Sigmoid colon (tissue), 6 donors: ENCODE measurements at regions not wholly inside any gene's neighbourhood (a gene's known extent, or its start where the extent isn't known, plus 50 kb on each side); places are given as distances from the start of the nearest gene placed in this dataset.

ENCODE experiments used
- DNase-seq: peaks from one replicate; pipeline ENCODE4 v3.0.0-alpha.2; 2019
- H3K27ac ChIP-seq, 4 donors: fragments of 200-600 bp; sonication (generic); one replicate each; pipeline ENCODE4 v1.5.1; 2016 to 2019; ENCODE audit warnings: mild to moderate bottlenecking in 1 of 4
- H3K27me3 ChIP-seq, 3 donors: fragments of 200-600 bp; sonication (generic); one replicate each; pipeline ENCODE4 v1.5.1; 2019; ENCODE audit warnings: mild to moderate bottlenecking in 1 of 3
- H3K36me3 ChIP-seq, 4 donors: fragments of 200-600 bp; sonication (generic); one replicate each; pipeline ENCODE4 v1.5.1; 2016 to 2019
- H3K4me1 ChIP-seq, 4 donors: fragments of 200-600 bp; sonication (generic); one replicate each; pipeline ENCODE4 v1.5.1; 2017 to 2019
- H3K4me3 ChIP-seq, 4 donors: fragments of 200-600 bp; sonication (generic); one replicate each; pipeline ENCODE4 v1.5.1; 2017 to 2019; ENCODE audit warnings: mild to moderate bottlenecking in 2 of 4, moderate library complexity in 1 of 4
- H3K9me3 ChIP-seq, 4 donors: fragments of 200-600 bp in 3 of 4; sonication (generic) in 3 of 4; one replicate each; pipeline versions ENCODE4 v1.5.1 to v1.6.1; 2013 to 2019
- EP300 ChIP-seq, 4 donors: sonication (generic); formaldehyde crosslinking; IDR thresholded peaks; one replicate each; pipeline ENCODE4 v1.6.1; 2017; ENCODE audit warnings: antibody characterized with exemption in 4 of 4
- POLR2A ChIP-seq, 2 donors: fragments of 450-650 bp; IDR thresholded peaks; one replicate each; pipeline ENCODE4 v1.6.1; 2016; ENCODE audit warnings: antibody characterized with exemption in 2 of 2, mild to moderate bottlenecking in 2 of 2, moderate library complexity in 2 of 2
- POLR2AphosphoS5 ChIP-seq, 4 donors: sonication (generic); formaldehyde crosslinking; IDR thresholded peaks; one replicate each; pipeline ENCODE4 v1.6.1; 2017; ENCODE audit warnings: antibody characterized with exemption in 4 of 4
- WGBS, 2 donors: extraction: QIAGEN DNeasy Blood & Tissue Kit; methylation state at CpG; one replicate each; pipeline ENCODE4 v1.1.7; 2013; 5-methylcytosine and 5-hydroxymethylcytosine counted together
- intact Hi-C: fragments of 100-400 bp; cut with DNase I; formaldehyde crosslinking; loops from one replicate; pipeline ENCODE4 v1.15.1; 2023
- TF ChIP-seq, protein P1 (sequence below), 4 experiments: fragments of 450-650 bp in 3 of 4; fragments of 200-600 bp in 1 of 4; IDR thresholded peaks; one replicate each; pipeline ENCODE4 v1.5.1; 2016 to 2019; ENCODE audit warnings: antibody characterized with exemption in 4 of 4, mild to moderate bottlenecking in 3 of 4, moderate library complexity in 2 of 4
- donor health status: healthy with polysubstance abuse.
- donor health status: healthy.

DNA sequence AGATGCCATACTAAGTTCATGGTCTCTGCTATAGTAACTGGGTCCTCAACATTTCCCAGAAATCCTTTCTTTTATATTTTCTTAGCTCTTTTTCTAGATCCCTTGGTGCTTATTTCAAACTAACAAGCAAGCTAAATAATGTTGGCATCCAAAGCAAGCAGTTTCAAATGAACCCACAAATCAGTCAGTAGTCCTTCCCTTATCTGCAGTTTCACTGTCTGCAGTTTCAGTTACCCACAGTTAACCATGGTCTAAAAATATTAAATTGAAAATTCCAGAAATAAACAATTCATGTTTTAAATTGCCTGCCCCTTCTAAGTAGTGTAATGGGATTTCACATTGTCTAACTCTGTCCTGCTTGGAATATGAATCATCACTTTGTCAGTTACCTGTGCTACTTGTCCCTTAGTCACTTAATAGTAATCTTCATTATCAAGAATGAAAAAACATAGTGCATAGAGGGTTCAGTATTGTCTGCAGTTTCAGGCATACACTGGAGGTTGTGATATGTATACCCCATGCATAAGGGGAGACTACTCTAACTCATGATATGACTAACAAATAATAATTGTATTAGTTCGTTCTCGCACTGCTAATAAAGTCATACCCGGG, 633.7 kb downstream of the MECOM start:
- no peaks in the 10 kb centered on the region for H3K27me3 ChIP-seq
- H3K36me3 ChIP-seq: no peaks in the 10 kb centered on the region
- H3K9me3 ChIP-seq: no peaks in the 10 kb centered on the region
- H3K4me3 ChIP-seq: no peak overlapping the region
- 95 to 96% methylated on average over 3 of the region's 3 CpGs for WGBS, 2 donors
- DNase-seq: no peak
- TF ChIP-seq POLR2AphosphoS5 (IDR thresholded peaks at IDR 0.05) (no peak), POLR2A (IDR thresholded peaks at IDR 0.05) (no peak), EP300 (IDR thresholded peaks at IDR 0.05) (no peak)
- TF ChIP-seq, protein P1, sequence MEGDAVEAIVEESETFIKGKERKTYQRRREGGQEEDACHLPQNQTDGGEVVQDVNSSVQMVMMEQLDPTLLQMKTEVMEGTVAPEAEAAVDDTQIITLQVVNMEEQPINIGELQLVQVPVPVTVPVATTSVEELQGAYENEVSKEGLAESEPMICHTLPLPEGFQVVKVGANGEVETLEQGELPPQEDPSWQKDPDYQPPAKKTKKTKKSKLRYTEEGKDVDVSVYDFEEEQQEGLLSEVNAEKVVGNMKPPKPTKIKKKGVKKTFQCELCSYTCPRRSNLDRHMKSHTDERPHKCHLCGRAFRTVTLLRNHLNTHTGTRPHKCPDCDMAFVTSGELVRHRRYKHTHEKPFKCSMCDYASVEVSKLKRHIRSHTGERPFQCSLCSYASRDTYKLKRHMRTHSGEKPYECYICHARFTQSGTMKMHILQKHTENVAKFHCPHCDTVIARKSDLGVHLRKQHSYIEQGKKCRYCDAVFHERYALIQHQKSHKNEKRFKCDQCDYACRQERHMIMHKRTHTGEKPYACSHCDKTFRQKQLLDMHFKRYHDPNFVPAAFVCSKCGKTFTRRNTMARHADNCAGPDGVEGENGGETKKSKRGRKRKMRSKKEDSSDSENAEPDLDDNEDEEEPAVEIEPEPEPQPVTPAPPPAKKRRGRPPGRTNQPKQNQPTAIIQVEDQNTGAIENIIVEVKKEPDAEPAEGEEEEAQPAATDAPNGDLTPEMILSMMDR (IDR thresholded peaks at IDR 0.05): no peak
- H3K4me1 ChIP-seq: peaks cover 0 to 8% (median 0%) of the 10 kb centered on the region in 4 donors
- intact Hi-C loops: no loop called here
- no peak overlapping the region for H3K27ac ChIP-seq

DNA sequence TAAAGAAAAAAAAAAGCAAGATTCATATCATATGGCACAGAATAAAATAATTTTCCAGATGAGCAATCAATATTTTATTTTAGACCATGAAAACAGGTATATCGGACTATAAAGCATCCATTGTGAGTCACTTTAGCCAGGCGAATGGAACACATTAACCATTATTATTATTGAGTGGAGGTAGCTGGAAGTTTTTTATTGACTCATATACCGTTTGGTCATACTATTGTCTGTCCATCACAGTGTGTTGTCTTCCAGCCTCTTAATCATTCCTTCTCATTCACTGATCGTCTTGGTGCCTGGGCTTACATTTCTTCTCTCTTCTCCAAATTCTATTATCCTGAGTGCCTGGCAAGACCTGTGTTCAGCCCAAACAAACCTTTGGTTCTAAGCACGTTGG, 634.8 kb downstream of the MECOM start:
- no peaks in the 10 kb centered on the region for H3K9me3 ChIP-seq
- DNase-seq: no peak
- H3K36me3 ChIP-seq: no peaks in the 10 kb centered on the region
- no peaks in the 10 kb centered on the region for H3K27me3 ChIP-seq
- no peak for TF ChIP-seq EP300 (IDR thresholded peaks at IDR 0.05)
- TF ChIP-seq POLR2A (IDR thresholded peaks at IDR 0.05): no peak
- TF ChIP-seq, protein P1 (IDR thresholded peaks at IDR 0.05): no peak
- TF ChIP-seq POLR2AphosphoS5 (IDR thresholded peaks at IDR 0.05): no peak
- intact Hi-C loops: no loop called here
- WGBS, 2 donors: 88 to 93% methylated on average over 5 of the region's 5 CpGs
- H3K4me1 ChIP-seq: peaks cover 0 to 8% (median 0%) of the 10 kb centered on the region in 4 donors
- no peak overlapping the region for H3K27ac ChIP-seq
- H3K4me3 ChIP-seq: no peak overlapping the region

DNA sequence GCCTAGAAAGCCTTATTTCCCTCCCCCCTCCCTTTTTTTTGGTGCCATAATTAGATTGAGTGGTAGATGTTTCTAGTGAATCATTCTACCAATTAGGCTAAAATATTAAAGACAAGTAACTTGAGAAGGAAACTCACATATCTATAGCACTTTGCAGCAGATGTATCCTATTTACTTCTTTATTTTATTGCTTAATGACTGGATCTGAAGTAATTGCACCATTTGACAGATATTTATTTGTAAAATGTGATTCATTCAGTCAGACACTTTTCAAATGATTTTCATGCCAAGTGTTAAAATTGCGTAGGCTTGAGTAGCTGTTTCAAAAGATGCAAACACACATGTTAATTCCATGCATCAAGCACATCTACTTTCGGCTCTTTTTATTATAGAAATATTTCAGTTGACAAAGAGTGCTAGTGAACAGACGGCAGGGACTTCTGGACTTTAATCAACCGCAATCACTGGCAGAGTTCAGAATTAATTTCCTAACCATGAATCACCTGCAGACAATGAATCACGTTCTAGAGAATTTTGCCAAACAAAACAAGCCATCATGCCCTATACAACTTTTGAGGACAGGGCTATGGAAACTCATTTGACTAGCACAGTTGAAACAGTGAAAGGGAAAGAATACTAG, 636.8 kb downstream of the MECOM start:
- H3K9me3 ChIP-seq: no peaks in the 10 kb centered on the region
- H3K27ac ChIP-seq: no peak overlapping the region
- TF ChIP-seq EP300 (IDR thresholded peaks at IDR 0.05): no peak
- TF ChIP-seq POLR2A (IDR thresholded peaks at IDR 0.05): no peak
- H3K27me3 ChIP-seq: no peaks in the 10 kb centered on the region
- H3K36me3 ChIP-seq: no peaks in the 10 kb centered on the region
- no peak for DNase-seq
- peaks cover 0 to 8% (median 0%) of the 10 kb centered on the region in 4 donors for H3K4me1 ChIP-seq
- intact Hi-C loops: no loop called here
- WGBS, 2 donors: 17 to 52% methylated on average over 5 of the region's 5 CpGs
- H3K4me3 ChIP-seq: no peak overlapping the region

DNA sequence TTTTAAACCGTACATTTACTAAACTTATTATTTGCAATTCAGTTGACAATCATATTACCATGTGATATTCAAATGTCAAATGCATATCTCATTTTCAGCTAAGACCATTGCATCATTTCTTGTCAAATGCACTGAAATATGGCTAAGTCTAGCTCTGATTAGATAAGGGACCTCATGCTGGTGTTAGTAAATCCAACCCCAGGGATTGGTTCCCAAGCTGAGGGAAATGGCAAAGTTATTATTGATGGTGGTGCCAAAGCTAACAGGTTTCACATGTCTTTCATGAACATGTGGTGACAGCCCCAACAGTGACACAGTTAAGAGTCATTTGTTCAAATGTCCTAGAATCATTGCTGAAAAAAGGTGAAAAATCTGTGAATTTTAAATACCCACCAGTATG, 641.1 kb downstream of the MECOM start:
- Histone ChIP-seq H3K4me3 (no peak overlapping the region), H3K27ac (no peak overlapping the region), H3K4me1 (peaks cover 0 to 8% (median 0%) of the 10 kb centered on the region in 4 donors), H3K9me3 (no peaks in the 10 kb centered on the region), H3K27me3 (no peaks in the 10 kb centered on the region), H3K36me3 (no peaks in the 10 kb centered on the region)
- DNase-seq: no peak
- intact Hi-C loops: no loop called here
- 92 to 95% methylated on average over 1 of the region's 1 CpG for WGBS, 2 donors
- TF ChIP-seq POLR2AphosphoS5 (IDR thresholded peaks at IDR 0.05) (no peak), EP300 (IDR thresholded peaks at IDR 0.05) (no peak), POLR2A (IDR thresholded peaks at IDR 0.05) (no peak)
- TF ChIP-seq, protein P1 (IDR thresholded peaks at IDR 0.05): no peak

DNA sequence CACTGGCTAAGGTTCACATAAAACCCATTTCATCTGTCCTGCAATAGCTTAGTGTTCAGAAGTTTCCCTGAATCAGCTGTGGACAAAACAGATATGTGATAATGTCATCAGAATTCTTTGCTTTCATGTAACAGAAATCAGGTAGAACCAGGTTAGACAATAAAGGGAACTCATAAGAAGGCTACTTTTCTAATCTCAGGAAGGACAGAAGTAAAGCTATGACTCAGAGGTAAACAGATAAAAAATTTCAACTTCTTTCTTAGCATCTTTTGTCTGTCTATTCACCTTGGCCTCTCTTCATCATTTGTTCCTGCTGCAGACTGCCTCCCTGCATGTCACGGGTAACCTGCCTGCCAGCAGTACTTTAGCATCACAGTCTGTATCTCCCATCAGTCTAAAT, 643.1 kb downstream of the MECOM start:
- no peaks in the 10 kb centered on the region for H3K4me1 ChIP-seq
- WGBS, 2 donors: 91% methylated on average over 1 of the region's 1 CpG; no CpG with 5 or more reads in 1 of the 2 donors
- H3K9me3 ChIP-seq: no peaks in the 10 kb centered on the region
- H3K27ac ChIP-seq: no peak overlapping the region
- no peak for TF ChIP-seq EP300 (IDR thresholded peaks at IDR 0.05)
- no peak for TF ChIP-seq POLR2AphosphoS5 (IDR thresholded peaks at IDR 0.05)
- no peak for TF ChIP-seq POLR2A (IDR thresholded peaks at IDR 0.05)
- TF ChIP-seq, protein P1 (IDR thresholded peaks at IDR 0.05): no peak
- no peak overlapping the region for H3K4me3 ChIP-seq
- no peaks in the 10 kb centered on the region for H3K27me3 ChIP-seq
- intact Hi-C loops: no loop called here
- no peaks in the 10 kb centered on the region for H3K36me3 ChIP-seq
- DNase-seq: no peak
